Nephron (organoid): ENCODE measurements at regions not wholly inside any gene's neighbourhood (a gene's known extent, or its start where the extent isn't known, plus 50 kb on each side); places are given as distances from the start of the nearest gene placed in this dataset.

Experiments
- H3K27ac Mint-ChIP-seq, 3 experiments: 2 replicates each; pipeline ENCODE4 v1.8.0; 2020; ENCODE audit warnings: mixed read lengths in 3 of 3, mild to moderate bottlenecking in 2 of 3, moderate library complexity in 1 of 3
- H3K27me3 Mint-ChIP-seq: 2 replicates; pipeline ENCODE4 v1.8.0; 2021; ENCODE audit warnings: low read depth, mild to moderate bottlenecking, moderate library complexity, mixed read lengths
- H3K36me3 Mint-ChIP-seq: 2 replicates; pipeline ENCODE4 v1.8.0; 2020; ENCODE audit warnings: low read depth, mixed read lengths
- H3K4me1 Mint-ChIP-seq: 2 replicates; pipeline ENCODE4 v1.8.0; 2020; ENCODE audit warnings: mixed read lengths
- H3K4me3 Mint-ChIP-seq, 3 experiments: 2 replicates each; pipeline ENCODE4 v1.8.0; 2020; ENCODE audit warnings: mild to moderate bottlenecking in 3 of 3, mixed read lengths in 3 of 3, moderate library complexity in 2 of 3
- H3K9me3 Mint-ChIP-seq: 2 replicates; pipeline ENCODE4 v1.8.0; 2020; ENCODE audit warnings: mixed read lengths
- TF ChIP-seq, protein P1 (sequence below), 3 experiments: fragments of 200-600 bp; sonication (generic); IDR thresholded peaks; one replicate each; pipeline ENCODE4 v1.5.0; 2021; ENCODE audit warnings: antibody characterized with exemption in 3 of 3; ENCODE audit not compliant: unreplicated experiment in 3 of 3

- peaks cover 49% of the 10 kb centered on the region for H3K27me3 Mint-ChIP-seq
These were observed 99.7 kb downstream of the CPN2 start for GRCh38 chr3:194251461-194251860.

GRCh38 chr3:194251891-194252560 lies 99.1 kb downstream of the CPN2 start:
- H3K4me3 Mint-ChIP-seq = peak overlapping the region in 1 of 3 experiments; percentile 20
- peaks cover 67% of the 10 kb centered on the region for H3K4me1 Mint-ChIP-seq
- H3K27me3 Mint-ChIP-seq = peaks cover 54% of the 10 kb centered on the region
- H3K27ac Mint-ChIP-seq = peak overlapping the region in 1 of 3 experiments; percentile 20
- H3K36me3 Mint-ChIP-seq = no peaks in the 10 kb centered on the region
- TF ChIP-seq, protein P1, sequence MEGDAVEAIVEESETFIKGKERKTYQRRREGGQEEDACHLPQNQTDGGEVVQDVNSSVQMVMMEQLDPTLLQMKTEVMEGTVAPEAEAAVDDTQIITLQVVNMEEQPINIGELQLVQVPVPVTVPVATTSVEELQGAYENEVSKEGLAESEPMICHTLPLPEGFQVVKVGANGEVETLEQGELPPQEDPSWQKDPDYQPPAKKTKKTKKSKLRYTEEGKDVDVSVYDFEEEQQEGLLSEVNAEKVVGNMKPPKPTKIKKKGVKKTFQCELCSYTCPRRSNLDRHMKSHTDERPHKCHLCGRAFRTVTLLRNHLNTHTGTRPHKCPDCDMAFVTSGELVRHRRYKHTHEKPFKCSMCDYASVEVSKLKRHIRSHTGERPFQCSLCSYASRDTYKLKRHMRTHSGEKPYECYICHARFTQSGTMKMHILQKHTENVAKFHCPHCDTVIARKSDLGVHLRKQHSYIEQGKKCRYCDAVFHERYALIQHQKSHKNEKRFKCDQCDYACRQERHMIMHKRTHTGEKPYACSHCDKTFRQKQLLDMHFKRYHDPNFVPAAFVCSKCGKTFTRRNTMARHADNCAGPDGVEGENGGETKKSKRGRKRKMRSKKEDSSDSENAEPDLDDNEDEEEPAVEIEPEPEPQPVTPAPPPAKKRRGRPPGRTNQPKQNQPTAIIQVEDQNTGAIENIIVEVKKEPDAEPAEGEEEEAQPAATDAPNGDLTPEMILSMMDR (IDR thresholded peaks at IDR 0.05; ENCODE audit: unreplicated experiment in 3 of 3) = no peak
- H3K9me3 Mint-ChIP-seq = no peaks in the 10 kb centered on the region

More at GRCh38 chr3:194251461-194251860, 99.7 kb downstream of the CPN2 start:
- no peaks in the 10 kb centered on the region for H3K36me3 Mint-ChIP-seq
- no peaks in the 10 kb centered on the region for H3K9me3 Mint-ChIP-seq
- no peak overlapping the region for H3K4me3 Mint-ChIP-seq
- peak overlapping the region; percentile 85 to 97 (median 94) for H3K27ac Mint-ChIP-seq
- TF ChIP-seq, protein P1 (IDR thresholded peaks at IDR 0.05; ENCODE audit: unreplicated experiment in 3 of 3) = no peak
- peaks cover 73% of the 10 kb centered on the region for H3K4me1 Mint-ChIP-seq

- Mint-ChIP-seq H3K4me1 (peaks cover 60% of the 10 kb centered on the region), H3K27me3 (peaks cover 49% of the 10 kb centered on the region), H3K36me3 (no peaks in the 10 kb centered on the region), H3K4me3 (no peak overlapping the region), H3K27ac (no peak overlapping the region), H3K9me3 (no peaks in the 10 kb centered on the region)
- TF ChIP-seq, protein P1 (IDR thresholded peaks at IDR 0.05; ENCODE audit: unreplicated experiment in 3 of 3) = no peak
These were observed 97.9 kb downstream of the CPN2 start for GRCh38 chr3:194253270-194253669.

DNA sequence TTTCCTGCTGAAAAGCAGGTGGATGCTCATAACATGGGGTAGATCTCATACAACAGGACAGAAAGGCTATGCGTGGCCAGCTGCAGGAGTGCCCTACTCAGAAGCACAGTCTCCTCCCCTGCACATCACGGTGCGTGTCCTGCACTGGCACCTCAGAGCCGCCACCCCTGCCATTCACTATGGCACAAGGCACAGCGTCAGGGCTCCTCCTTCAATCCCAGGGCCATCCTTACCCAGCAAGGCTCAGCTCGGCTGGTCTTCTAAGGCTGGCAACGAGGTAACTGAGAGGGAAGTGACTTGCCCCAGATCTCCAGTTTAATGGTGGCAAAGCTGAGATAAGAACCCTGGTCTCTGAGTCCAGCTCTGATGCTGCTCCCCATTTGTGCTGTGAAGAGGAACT lies 97.1 kb downstream of the CPN2 start:
- no peaks in the 10 kb centered on the region for H3K9me3 Mint-ChIP-seq
- H3K36me3 Mint-ChIP-seq = no peaks in the 10 kb centered on the region
- H3K27ac Mint-ChIP-seq = no peak overlapping the region
- TF ChIP-seq, protein P1 (IDR thresholded peaks at IDR 0.05; ENCODE audit: unreplicated experiment in 3 of 3) = no peak
- H3K4me1 Mint-ChIP-seq = peaks cover 52% of the 10 kb centered on the region
- peaks cover 49% of the 10 kb centered on the region for H3K27me3 Mint-ChIP-seq
- H3K4me3 Mint-ChIP-seq = no peak overlapping the region

- Mint-ChIP-seq H3K9me3 (peaks cover 3% of the 10 kb centered on the region), H3K4me3 (no peak overlapping the region), H3K36me3 (no peaks in the 10 kb centered on the region), H3K27ac (peak overlapping the region in 2 of 3 experiments; percentile 10 to 31), H3K4me1 (peaks cover 44% of the 10 kb centered on the region), H3K27me3 (peaks cover 54% of the 10 kb centered on the region)
- TF ChIP-seq, protein P1 (IDR thresholded peaks at IDR 0.05; ENCODE audit: unreplicated experiment in 3 of 3) = no peak
These were observed 95.7 kb downstream of the CPN2 start for GRCh38 chr3:194255252-194256039.
